ENCODE measurements at regions not wholly inside any gene's neighbourhood (a gene's known extent, or its start where the extent isn't known, plus 50 kb on each side); places are given as distances from the start of the nearest gene placed in this dataset.

GRCh38 chr9:84589542-84589941 is 80.0 kb upstream of the NTRK2 start:
- DNase-seq: no peak

- no peak for DNase-seq
Measured at GRCh38 chr9:84590706-84591105, 78.8 kb upstream of the NTRK2 start.

GRCh38 chr9:84592918-84593317 is 76.6 kb upstream of the NTRK2 start:
- DNase-seq: no peak

GRCh38 chr9:84593352-84593751 is 76.2 kb upstream of the NTRK2 start:
- no peak for DNase-seq

GRCh38 chr9:84597131-84597530 is 72.4 kb upstream of the NTRK2 start:
- DNase-seq: no peak

GRCh38 chr9:84598921-84599636 is 70.5 kb upstream of the NTRK2 start:
- no peak for DNase-seq

GRCh38 chr9:84600739-84601138 is 68.8 kb upstream of the NTRK2 start:
- no peak for DNase-seq

- no peak for DNase-seq
Measured at GRCh38 chr9:84604223-84604622, 65.3 kb upstream of the NTRK2 start.

GRCh38 chr9:84609779-84610178 is 59.8 kb upstream of the NTRK2 start:
- DNase-seq: no peak

- no peak for DNase-seq
Measured at GRCh38 chr9:84613431-84613830, 56.1 kb upstream of the NTRK2 start.

GRCh38 chr9:84615544-84615943 is 54.0 kb upstream of the NTRK2 start:
- no peak for DNase-seq

GRCh38 chr9:84617411-84618029 is 52.0 kb upstream of the NTRK2 start:
- DNase-seq: no peak
